ENCODE measurements at regions not wholly inside any gene's neighbourhood (a gene's known extent, or its start where the extent isn't known, plus 50 kb on each side); places are given as distances from the start of the nearest gene placed in this dataset.

GRCh38 chr11:116079580-116079979 lies 575.4 kb upstream of the CADM1 start:
- DNase-seq: no peak
- TF ChIP-seq CTCF (IDR thresholded peaks at IDR 0.05): no peak
- H3K27ac Mint-ChIP-seq: no peak overlapping the region
- peaks cover 18% of the 10 kb centered on the region for H3K4me1 Mint-ChIP-seq
- H3K4me3 Mint-ChIP-seq: no peak overlapping the region
- peaks cover 10% of the 10 kb centered on the region for H3K27me3 Mint-ChIP-seq (ENCODE audit: low read depth, poor library complexity)
- peaks cover 5% of the 10 kb centered on the region for H3K36me3 Mint-ChIP-seq (ENCODE audit: low read depth)
- H3K9me3 Mint-ChIP-seq: peaks cover 23% of the 10 kb centered on the region

DNA sequence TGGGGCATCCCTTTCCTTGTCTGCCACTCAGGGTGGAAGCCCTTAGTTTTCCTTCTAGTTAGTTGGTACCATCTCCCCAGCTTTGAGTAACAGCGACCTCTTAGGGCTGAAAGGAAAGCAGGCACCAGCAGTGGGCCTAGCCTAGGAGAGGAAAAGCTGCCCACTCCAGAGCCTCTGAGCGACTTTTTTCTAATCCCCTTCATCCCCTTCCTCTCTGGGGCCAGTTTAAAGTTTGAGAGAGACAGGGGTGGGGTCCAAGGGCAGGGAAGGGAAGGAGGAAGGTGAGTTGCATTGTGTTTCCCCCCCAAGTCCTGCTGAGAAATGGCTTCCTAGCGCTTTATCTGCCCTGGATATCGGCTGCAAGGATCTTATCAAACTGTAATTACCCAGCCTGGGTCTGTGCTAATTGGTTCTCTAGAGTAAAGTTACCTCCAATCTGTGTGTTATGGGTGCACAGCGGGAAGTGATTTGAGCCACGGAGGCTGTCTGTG lies 573.9 kb upstream of the CADM1 start:
- Mint-ChIP-seq H3K9me3 (peaks cover 20% of the 10 kb centered on the region), H3K27ac (no peak overlapping the region), H3K27me3 (ENCODE audit: low read depth, poor library complexity) (peaks cover 10% of the 10 kb centered on the region), H3K4me1 (peaks cover 18% of the 10 kb centered on the region), H3K4me3 (no peak overlapping the region), H3K36me3 (ENCODE audit: low read depth) (peaks cover 5% of the 10 kb centered on the region)
- DNase-seq: peak; percentile 31
- peak; percentile 55 for TF ChIP-seq CTCF (IDR thresholded peaks at IDR 0.05)

- no peak for TF ChIP-seq CTCF (IDR thresholded peaks at IDR 0.05)
- DNase-seq: no peak
- Mint-ChIP-seq H3K27me3 (ENCODE audit: low read depth, poor library complexity) (peaks cover 3% of the 10 kb centered on the region), H3K4me1 (peaks cover 24% of the 10 kb centered on the region), H3K4me3 (no peak overlapping the region), H3K36me3 (ENCODE audit: low read depth) (peaks cover 5% of the 10 kb centered on the region), H3K27ac (no peak overlapping the region), H3K9me3 (peaks cover 20% of the 10 kb centered on the region)
These were observed 572.9 kb upstream of the CADM1 start for GRCh38 chr11:116077092-116077491.

GRCh38 chr11:116073854-116074837 lies 569.9 kb upstream of the CADM1 start:
- TF ChIP-seq CTCF (IDR thresholded peaks at IDR 0.05): no peak
- H3K27me3 Mint-ChIP-seq (ENCODE audit: low read depth, poor library complexity): peaks cover 3% of the 10 kb centered on the region
- peaks cover 40% of the 10 kb centered on the region for H3K4me1 Mint-ChIP-seq
- no peaks in the 10 kb centered on the region for H3K36me3 Mint-ChIP-seq (ENCODE audit: low read depth)
- H3K27ac Mint-ChIP-seq: no peak overlapping the region
- no peak overlapping the region for H3K4me3 Mint-ChIP-seq
- no peaks in the 10 kb centered on the region for H3K9me3 Mint-ChIP-seq
- DNase-seq: no peak

GRCh38 chr11:116072601-116073410 lies 568.6 kb upstream of the CADM1 start:
- H3K9me3 Mint-ChIP-seq: no peaks in the 10 kb centered on the region
- peak; percentile 38 for TF ChIP-seq CTCF (IDR thresholded peaks at IDR 0.05)
- peak; percentile 32 for DNase-seq
- H3K27me3 Mint-ChIP-seq (ENCODE audit: low read depth, poor library complexity): peaks cover 3% of the 10 kb centered on the region
- H3K27ac Mint-ChIP-seq: no peak overlapping the region
- H3K4me1 Mint-ChIP-seq: peaks cover 32% of the 10 kb centered on the region
- no peak overlapping the region for H3K4me3 Mint-ChIP-seq
- H3K36me3 Mint-ChIP-seq (ENCODE audit: low read depth): no peaks in the 10 kb centered on the region

Measured in nephron progenitor cell (in vitro differentiated cells).